ENCODE measurements at regions not wholly inside any gene's neighbourhood (a gene's known extent, or its start where the extent isn't known, plus 50 kb on each side); places are given as distances from the start of the nearest gene placed in this dataset.

- no peaks in the 10 kb centered on the region for H4K20me1 ChIP-seq (ENCODE audit: insufficient read depth, low read length)
- H3K36me3 ChIP-seq (ENCODE audit: insufficient read depth, low read length), result no peaks in the 10 kb centered on the region
- no peak overlapping the region for H3K4me3 ChIP-seq (ENCODE audit: insufficient read depth, low read length)
- no peaks in the 10 kb centered on the region for H3K79me2 ChIP-seq (ENCODE audit: insufficient read depth, low read length)
- H3K4me2 ChIP-seq (ENCODE audit: insufficient read depth, low read length), result no peak overlapping the region
- no peak overlapping the region for H2AFZ ChIP-seq (ENCODE audit: low read length)
- no peaks in the 10 kb centered on the region for H3K4me1 ChIP-seq (ENCODE audit: insufficient read depth, low read length)
- H3K9me3 ChIP-seq (ENCODE audit: low read depth, low read length), result no peaks in the 10 kb centered on the region
- no peak for TF ChIP-seq CTCF (IDR thresholded peaks at IDR 0.05; ENCODE audit: extremely low read depth, low read depth, low read length)
- peaks cover 11% of the 10 kb centered on the region for H3K27me3 ChIP-seq (ENCODE audit: insufficient read depth, low read length)
- H3K27ac ChIP-seq (ENCODE audit: low read depth, low read length), result no peak overlapping the region
- DNase-seq (ENCODE audit: insufficient read length, low spot score, missing footprints), result no peak
These were observed 77.4 kb upstream of the GPR12 start for GRCh38 chr13:26837997-26838396.

GRCh38 chr13:26837102-26837501, 76.5 kb upstream of the GPR12 start:
- H3K4me2 ChIP-seq (ENCODE audit: insufficient read depth, low read length), result no peak overlapping the region
- H3K27ac ChIP-seq (ENCODE audit: low read depth, low read length), result no peak overlapping the region
- H2AFZ ChIP-seq (ENCODE audit: low read length), result no peak overlapping the region
- H3K27me3 ChIP-seq (ENCODE audit: insufficient read depth, low read length), result peaks cover 11% of the 10 kb centered on the region
- no peaks in the 10 kb centered on the region for H3K4me1 ChIP-seq (ENCODE audit: insufficient read depth, low read length)
- no peak overlapping the region for H3K4me3 ChIP-seq (ENCODE audit: insufficient read depth, low read length)
- no peaks in the 10 kb centered on the region for H3K79me2 ChIP-seq (ENCODE audit: insufficient read depth, low read length)
- no peaks in the 10 kb centered on the region for H3K9me3 ChIP-seq (ENCODE audit: low read depth, low read length)
- DNase-seq (ENCODE audit: insufficient read length, low spot score, missing footprints), result no peak
- H4K20me1 ChIP-seq (ENCODE audit: insufficient read depth, low read length), result no peaks in the 10 kb centered on the region
- H3K36me3 ChIP-seq (ENCODE audit: insufficient read depth, low read length), result no peaks in the 10 kb centered on the region
- TF ChIP-seq CTCF (IDR thresholded peaks at IDR 0.05; ENCODE audit: extremely low read depth, low read depth, low read length), result no peak

GRCh38 chr13:26836626-26837025, 76.0 kb upstream of the GPR12 start:
- H2AFZ ChIP-seq (ENCODE audit: low read length), result no peak overlapping the region
- H3K4me3 ChIP-seq (ENCODE audit: insufficient read depth, low read length), result no peak overlapping the region
- H3K9me3 ChIP-seq (ENCODE audit: low read depth, low read length), result no peaks in the 10 kb centered on the region
- H3K36me3 ChIP-seq (ENCODE audit: insufficient read depth, low read length), result no peaks in the 10 kb centered on the region
- DNase-seq (ENCODE audit: insufficient read length, low spot score, missing footprints), result no peak
- TF ChIP-seq CTCF (IDR thresholded peaks at IDR 0.05; ENCODE audit: extremely low read depth, low read depth, low read length), result no peak
- no peaks in the 10 kb centered on the region for H3K4me1 ChIP-seq (ENCODE audit: insufficient read depth, low read length)
- no peaks in the 10 kb centered on the region for H4K20me1 ChIP-seq (ENCODE audit: insufficient read depth, low read length)
- H3K79me2 ChIP-seq (ENCODE audit: insufficient read depth, low read length), result no peaks in the 10 kb centered on the region
- H3K27ac ChIP-seq (ENCODE audit: low read depth, low read length), result no peak overlapping the region
- peaks cover 11% of the 10 kb centered on the region for H3K27me3 ChIP-seq (ENCODE audit: insufficient read depth, low read length)
- no peak overlapping the region for H3K4me2 ChIP-seq (ENCODE audit: insufficient read depth, low read length)

- Histone ChIP-seq H4K20me1 (ENCODE audit: insufficient read depth, low read length) (no peaks in the 10 kb centered on the region), H2AFZ (ENCODE audit: low read length) (no peak overlapping the region), H3K9me3 (ENCODE audit: low read depth, low read length) (no peaks in the 10 kb centered on the region), H3K27me3 (ENCODE audit: insufficient read depth, low read length) (no peaks in the 10 kb centered on the region), H3K4me1 (ENCODE audit: insufficient read depth, low read length) (no peaks in the 10 kb centered on the region), H3K4me2 (ENCODE audit: insufficient read depth, low read length) (no peak overlapping the region), H3K27ac (ENCODE audit: low read depth, low read length) (no peak overlapping the region), H3K36me3 (ENCODE audit: insufficient read depth, low read length) (no peaks in the 10 kb centered on the region), H3K4me3 (ENCODE audit: insufficient read depth, low read length) (no peak overlapping the region), H3K79me2 (ENCODE audit: insufficient read depth, low read length) (no peaks in the 10 kb centered on the region)
- DNase-seq (ENCODE audit: insufficient read length, low spot score, missing footprints), result no peak
- no peak for TF ChIP-seq CTCF (IDR thresholded peaks at IDR 0.05; ENCODE audit: extremely low read depth, low read depth, low read length)
These were observed 74.1 kb upstream of the GPR12 start for GRCh38 chr13:26834646-26835045.

Data from osteoblast (primary cell).